ENCODE measurements at regions not wholly inside any gene's neighbourhood (a gene's known extent, or its start where the extent isn't known, plus 50 kb on each side); places are given as distances from the start of the nearest gene placed in this dataset.

GRCh38 chr2:236831698-236832097 lies 254.0 kb upstream of the COPS8 start:
- Histone ChIP-seq H3K4me2 (ENCODE audit: low read depth, low read length) (no peak overlapping the region), H3K9me3 (ENCODE audit: low read length) (peaks cover 11% of the 10 kb centered on the region), H3K9ac (ENCODE audit: insufficient read depth, low read depth, low read length) (no peak overlapping the region), H3K79me2 (ENCODE audit: insufficient read depth, low read length) (no peaks in the 10 kb centered on the region), H2AFZ (ENCODE audit: low read length) (no peak overlapping the region), H3K27me3 (ENCODE audit: control insufficient read depth in 1 of 2, insufficient read depth in 2 of 2, low read length in 2 of 2) (no peaks in the 10 kb centered on the region), H3K4me1 (ENCODE audit: insufficient read depth, low read length) (peaks cover 12% of the 10 kb centered on the region), H3K4me3 (replicated peaks in 1 of 3; ENCODE audit: insufficient read depth in 1 of 3, low read depth in 2 of 3, low read length in 3 of 3) (no peak overlapping the region), H3K36me3 (replicated peaks in 1 of 2; ENCODE audit: control insufficient read depth in 1 of 2, insufficient read depth in 2 of 2, low read length in 2 of 2) (no peaks in the 10 kb centered on the region), H3K27ac (ENCODE audit: extremely low read length, insufficient read depth, low read length) (no peak overlapping the region), H4K20me1 (ENCODE audit: insufficient read depth, low read length) (no peaks in the 10 kb centered on the region)
- POLR2A ChIA-PET = no interaction called here
- 35% methylated on average over 6 of the region's 6 CpGs for WGBS (ENCODE audit: low lambda C conversion rate)
- no TSS peak for BruUV-seq (replicated peaks)
- intact Hi-C loops (cut with micrococcal nuclease; ENCODE audit: unreplicated experiment) (no loop called here), in situ Hi-C loops (cut with HindIII; ENCODE audit: extremely low pct_ligation_motif_present, low pct_unique_long_range_greater_than_20kb) (no loop called here)
- no peak for FAIRE-seq
- DNase-seq (ENCODE audit: low spot score) = no peak
- CTCF ChIA-PET (ENCODE audit: low intra/inter-chr PET ratio, low total read pairs) = no interaction called here
- no peak for ATAC-seq
- TF ChIP-seq ZNF121 (CRISPR knock-in tag; IDR thresholded peaks at IDR 0.05) (no peak), SYNCRIP (IDR thresholded peaks at IDR 0.05; ENCODE audit: insufficient read depth, low read depth, low read length) (no peak), ZNF761 (CRISPR knock-in tag; conservative IDR thresholded peaks at IDR 0.05) (no peak), E2F5 (CRISPR knock-in tag; conservative IDR thresholded peaks at IDR 0.05) (no peak), ZNF253 (CRISPR knock-in tag; IDR thresholded peaks at IDR 0.05; ENCODE audit: borderline replicate concordance) (no peak), ZFP37 (CRISPR knock-in tag; IDR thresholded peaks at IDR 0.05; ENCODE audit: borderline replicate concordance) (no peak), RERE (CRISPR knock-in tag; IDR thresholded peaks at IDR 0.05; ENCODE audit: low read depth) (no peak), PAXIP1 (CRISPR knock-in tag; conservative IDR thresholded peaks at IDR 0.05) (no peak), ZNF160 (CRISPR knock-in tag; IDR thresholded peaks at IDR 0.05) (no peak), ATM (IDR thresholded peaks at IDR 0.05; ENCODE audit: borderline replicate concordance) (no peak), ZNF431 (CRISPR knock-in tag; IDR thresholded peaks at IDR 0.05; ENCODE audit: borderline replicate concordance, low read depth) (no peak)

Measured in HepG2 (cell line).